GM12878 (cell line): ENCODE measurements at regions not wholly inside any gene's neighbourhood (a gene's known extent, or its start where the extent isn't known, plus 50 kb on each side); places are given as distances from the start of the nearest gene placed in this dataset.

Experiments
- BCL3 ChIP-seq: IDR thresholded peaks from 2 replicates; pipeline ENCODE4 v1.6.1; 2011; ENCODE audit warnings: borderline replicate concordance, low read depth, mild to moderate bottlenecking, moderate library complexity, low read length; ENCODE audit not compliant: insufficient read depth, poor library complexity, severe bottlenecking
- BHLHE40 ChIP-seq, 2 experiments: fragments of 450-650 bp in 1 of 2; IDR thresholded peaks; 2 replicates each; pipeline ENCODE4 v1.6.1; 2011 to 2017; ENCODE audit warnings: low read depth in 2 of 2, borderline replicate concordance in 1 of 2, improper control_type of control experiment in 1 of 2, low read length in 1 of 2, mild to moderate bottlenecking in 1 of 2
- BRCA1 ChIP-seq: IDR thresholded peaks from 2 replicates; pipeline ENCODE4 v1.6.1; 2011; ENCODE audit warnings: low read depth, low read length, improper control_type of control experiment
- CEBPB ChIP-seq, 2 experiments: fragments of 150-350 bp in 1 of 2; IDR thresholded peaks; 2 replicates each; pipeline ENCODE4 v1.6.1; 2012 to 2014; ENCODE audit warnings: low read depth in 2 of 2, low read length in 2 of 2, borderline replicate concordance in 1 of 2, inconsistent platforms in 1 of 2
- CTCF ChIP-seq, 3 experiments: IDR thresholded peaks in 2 of 3; conservative IDR thresholded peaks in 1 of 3; 2 replicates each; pipeline ENCODE4 v1.5.1; 2011; ENCODE audit warnings: low read depth in 3 of 3, low read length in 3 of 3, mild to moderate bottlenecking in 3 of 3, control low read depth in 2 of 3, moderate library complexity in 2 of 3, inconsistent platforms in 1 of 3, mixed read lengths in 1 of 3; ENCODE audit not compliant: control insufficient read depth in 2 of 3, insufficient read depth in 1 of 3; ENCODE audit errors: extremely low read depth in 1 of 3
- NRF1 ChIP-seq: conservative IDR thresholded peaks from 2 replicates; pipeline ENCODE4 v1.6.1; 2011; ENCODE audit warnings: mild to moderate bottlenecking, low read depth, low read length, improper control_type of control experiment
- POU2F2 ChIP-seq: IDR thresholded peaks from 3 replicates; pipeline ENCODE4 v1.6.1; 2011; ENCODE audit warnings: low read depth, mild to moderate bottlenecking, low read length, borderline replicate concordance
- SP1 ChIP-seq: IDR thresholded peaks from one replicate; pipeline ENCODE4 v1.6.1; 2011; ENCODE audit warnings: low read depth, low read length
- TAF1 ChIP-seq: IDR thresholded peaks from 2 replicates; pipeline ENCODE4 v1.6.1; 2011; ENCODE audit warnings: mild to moderate bottlenecking, low read depth, low read length, borderline replicate concordance
- YY1 ChIP-seq: IDR thresholded peaks from 2 replicates; pipeline ENCODE4 v1.6.1; 2011; ENCODE audit warnings: low read depth, mild to moderate bottlenecking, low read length

- no peak for TF ChIP-seq CTCF (IDR thresholded peaks at IDR 0.05 in 2 of 3, conservative IDR thresholded peaks at IDR 0.05 in 1 of 3; ENCODE audit: control insufficient read depth in 2 of 3, extremely low read depth in 1 of 3, insufficient read depth in 1 of 3, low read depth in 3 of 3, low read length in 3 of 3)
- no peak for TF ChIP-seq YY1
- no peak for TF ChIP-seq CEBPB (IDR thresholded peaks at IDR 0.05; ENCODE audit: borderline replicate concordance in 1 of 2, low read depth in 2 of 2, low read length in 2 of 2)
- no peak for TF ChIP-seq BCL3
- TF ChIP-seq BHLHE40 (IDR thresholded peaks at IDR 0.05; ENCODE audit: borderline replicate concordance in 1 of 2, low read depth in 2 of 2, low read length in 1 of 2): no peak
- TF ChIP-seq NRF1: no peak
- no peak for TF ChIP-seq BRCA1
- TF ChIP-seq TAF1: no peak
- no peak for TF ChIP-seq POU2F2
- TF ChIP-seq SP1: no peak
Measured at GRCh38 chr5:155780260-155780659, 546.7 kb upstream of the SGCD start.
